ENCODE measurements at regions not wholly inside any gene's neighbourhood (a gene's known extent, or its start where the extent isn't known, plus 50 kb on each side); places are given as distances from the start of the nearest gene placed in this dataset.

GRCh38 chr3:101984356-101984755 lies 135.0 kb downstream of the NFKBIZ start:
- no peak for TF ChIP-seq CTCF (IDR thresholded peaks at IDR 0.05 in 8 of 11, conservative IDR thresholded peaks at IDR 0.05 in 3 of 11)
- TF ChIP-seq POLR2AphosphoS5 (IDR thresholded peaks at IDR 0.05): no peak

Data from spleen (tissue), 7 donors.